HEK293 (cell line): ENCODE measurements at regions not wholly inside any gene's neighbourhood (a gene's known extent, or its start where the extent isn't known, plus 50 kb on each side); places are given as distances from the start of the nearest gene placed in this dataset.

Source experiments
- CTCF ChIP-seq: fragments of 450-650 bp; formaldehyde crosslinking; IDR thresholded peaks from 2 replicates; pipeline ENCODE4 v1.5.1; 2016; ENCODE audit warnings: missing biosample characterization, missing genetic modification characterization
- ELK4 ChIP-seq: IDR thresholded peaks from 2 replicates; pipeline ENCODE4 v1.6.1; 2011; ENCODE audit warnings: mild to moderate bottlenecking, low read depth, low read length, borderline replicate concordance
- KLF1 ChIP-seq: fragments of 450-650 bp; formaldehyde crosslinking; IDR thresholded peaks from 2 replicates; pipeline ENCODE4 v1.5.1; 2016; ENCODE audit warnings: missing biosample characterization, missing genetic modification characterization
- REST ChIP-seq: fragments of 450-650 bp; formaldehyde crosslinking; IDR thresholded peaks from 2 replicates; pipeline ENCODE4 v1.5.1; 2016; ENCODE audit warnings: missing biosample characterization, missing genetic modification characterization
- TSHZ1 ChIP-seq: fragments of 450-650 bp; formaldehyde crosslinking; IDR thresholded peaks from 2 replicates; pipeline ENCODE4 v1.5.1; 2016; ENCODE audit warnings: missing biosample characterization, missing genetic modification characterization, borderline replicate concordance
- YY1 ChIP-seq: fragments of 450-650 bp; formaldehyde crosslinking; IDR thresholded peaks from 2 replicates; pipeline ENCODE4 v1.5.1; 2018; ENCODE audit warnings: missing biosample characterization, missing genetic modification characterization
- ZBTB21 ChIP-seq: fragments of 450-650 bp; formaldehyde crosslinking; IDR thresholded peaks from 2 replicates; pipeline ENCODE4 v1.5.1; 2017; ENCODE audit warnings: missing biosample characterization, missing genetic modification characterization
- ZNF133 ChIP-seq: fragments of 450-650 bp; formaldehyde crosslinking; IDR thresholded peaks from 2 replicates; pipeline ENCODE4 v1.5.1; 2016; ENCODE audit warnings: missing biosample characterization, missing genetic modification characterization
- ZNF354C ChIP-seq: fragments of 450-650 bp; formaldehyde crosslinking; IDR thresholded peaks from 2 replicates; pipeline ENCODE4 v1.5.1; 2016; ENCODE audit warnings: missing biosample characterization, missing genetic modification characterization, low read depth, borderline replicate concordance
- ZNF366 ChIP-seq: fragments of 450-650 bp; formaldehyde crosslinking; conservative IDR thresholded peaks from 2 replicates; pipeline ENCODE4 v1.5.1; 2016; ENCODE audit warnings: missing biosample characterization, missing genetic modification characterization
- ZNF677 ChIP-seq: fragments of 450-650 bp; IDR thresholded peaks from 2 replicates; pipeline ENCODE4 v1.5.0; 2018; ENCODE audit warnings: missing biosample characterization, mild to moderate bottlenecking, missing genetic modification characterization, moderate library complexity
- ZNF707 ChIP-seq: fragments of 450-650 bp; formaldehyde crosslinking; IDR thresholded peaks from 2 replicates; pipeline ENCODE4 v1.5.1; 2016; ENCODE audit warnings: missing biosample characterization, missing genetic modification characterization
- ZNF785 ChIP-seq: fragments of 450-650 bp; formaldehyde crosslinking; IDR thresholded peaks from 2 replicates; pipeline ENCODE4 v1.5.1; 2016; ENCODE audit warnings: missing biosample characterization, missing genetic modification characterization

- TF ChIP-seq CTCF, result no peak
- no peak for TF ChIP-seq REST
- no peak for TF ChIP-seq ZNF133
- TF ChIP-seq ELK4, result no peak
- TF ChIP-seq TSHZ1 (tag by site-specific recombination), result no peak
- TF ChIP-seq YY1 (tag by site-specific recombination), result no peak
- TF ChIP-seq ZNF354C (tag by site-specific recombination), result no peak
- no peak for TF ChIP-seq ZNF366
- no peak for TF ChIP-seq KLF1 (tag by site-specific recombination)
- TF ChIP-seq ZNF677 (tag by site-specific recombination), result no peak
- TF ChIP-seq ZBTB21, result no peak
- no peak for TF ChIP-seq ZNF707 (tag by site-specific recombination)
- no peak for TF ChIP-seq ZNF785 (tag by site-specific recombination)
Measured at GRCh38 chr9:73741316-73741715, 589.7 kb downstream of the ANXA1 start.
